ENCODE measurements at regions not wholly inside any gene's neighbourhood (a gene's known extent, or its start where the extent isn't known, plus 50 kb on each side); places are given as distances from the start of the nearest gene placed in this dataset.

- TF ChIP-seq PAX5 (IDR thresholded peaks at IDR 0.05; ENCODE audit: insufficient read depth, low read length, severe bottlenecking) = no peak
- TF ChIP-seq POLR2A (IDR thresholded peaks at IDR 0.05; ENCODE audit: low read depth, low read length) = no peak
- no peak for TF ChIP-seq SPI1 (IDR thresholded peaks at IDR 0.05; ENCODE audit: low read depth, low read length)
These were observed 994.2 kb downstream of the ADGRL3 start for GRCh38 chr4:62194342-62194741.
